SK-MEL-5 (cell line): ENCODE measurements at regions not wholly inside any gene's neighbourhood (a gene's known extent, or its start where the extent isn't known, plus 50 kb on each side); places are given as distances from the start of the nearest gene placed in this dataset.
"Not testable (repeated sequence)": the region's sequence is repeated elsewhere in the genome, so short reads cannot be mapped to it uniquely, and the experiment has no call there.

ENCODE experiments used
- DNase-seq: peaks from one replicate; pipeline ENCODE4 v3.0.0-alpha.2; 2016; ENCODE audit warnings: low read depth, low spot score
- in situ Hi-C: cut with HindIII; loops from 2 replicates; pipeline ENCODE4 v1.10.0; 2016; ENCODE audit warnings: low sequenced_read_pairs, high pct_unique_total_duplicates, low pct_unique_long_range_greater_than_20kb

GRCh38 chr4:127256500-127256899 is 376.3 kb upstream of the INTU start:
- no peak for DNase-seq
- in situ Hi-C loops = no loop called here

- DNase-seq = no peak
- in situ Hi-C loops = no loop called here
Observed at GRCh38 chr4:127261476-127261875, 371.3 kb upstream of the INTU start.

GRCh38 chr4:127268367-127268766 is 364.4 kb upstream of the INTU start:
- in situ Hi-C loops = no loop called here
- no peak for DNase-seq

GRCh38 chr4:127277023-127277422 is 355.7 kb upstream of the INTU start:
- DNase-seq, in situ Hi-C loops: not testable (repeated sequence)

GRCh38 chr4:127284236-127284635 is 348.5 kb upstream of the INTU start:
- in situ Hi-C loops = no loop called here
- no peak for DNase-seq

GRCh38 chr4:127291316-127291715 is 341.4 kb upstream of the INTU start:
- in situ Hi-C loops = no loop called here
- no peak for DNase-seq

- in situ Hi-C loops = no loop called here
- no peak for DNase-seq
Observed at GRCh38 chr4:127293496-127293895, 339.3 kb upstream of the INTU start.

- peak; percentile 6 for DNase-seq
- in situ Hi-C loops = no loop called here
Observed at GRCh38 chr4:127304356-127304755, 328.4 kb upstream of the INTU start.

- in situ Hi-C loops = no loop called here
- DNase-seq = peak; percentile 8
Observed at GRCh38 chr4:127307996-127308395, 324.8 kb upstream of the INTU start.

- in situ Hi-C loops = no loop called here
- peak; percentile 73 for DNase-seq
Observed at GRCh38 chr4:127309369-127310102, 323.2 kb upstream of the INTU start.

- in situ Hi-C loops = no loop called here
Observed at GRCh38 chr4:127311371-127311770, 321.4 kb upstream of the INTU start.

GRCh38 chr4:127311924-127312323 is 320.8 kb upstream of the INTU start:
- in situ Hi-C loops = no loop called here
- DNase-seq = no peak

More at GRCh38 chr4:127311371-127311770, 321.4 kb upstream of the INTU start:
- DNase-seq = no peak

GRCh38 chr4:127313767-127314166 is 319.0 kb upstream of the INTU start:
- no peak for DNase-seq
- in situ Hi-C loops = no loop called here

- DNase-seq = no peak
- in situ Hi-C loops = no loop called here
Observed at GRCh38 chr4:127327491-127327890, 305.3 kb upstream of the INTU start.

- no peak for DNase-seq
- in situ Hi-C loops = no loop called here
Observed at GRCh38 chr4:127335073-127335620, 297.6 kb upstream of the INTU start.

- no peak for DNase-seq
Observed at GRCh38 chr4:127335732-127336131, 297.0 kb upstream of the INTU start.

GRCh38 chr4:127343123-127343522 is 289.6 kb upstream of the INTU start:
- in situ Hi-C loops, DNase-seq: not testable (repeated sequence)

More at GRCh38 chr4:127335732-127336131, 297.0 kb upstream of the INTU start:
- in situ Hi-C loops = no loop called here

- no peak for DNase-seq
- in situ Hi-C loops = no loop called here
Observed at GRCh38 chr4:127344071-127344470, 288.7 kb upstream of the INTU start.

GRCh38 chr4:127347936-127348335 is 284.8 kb upstream of the INTU start:
- in situ Hi-C loops = no loop called here
- DNase-seq = no peak
